PC-3 (cell line): ENCODE measurements at regions not wholly inside any gene's neighbourhood (a gene's known extent, or its start where the extent isn't known, plus 50 kb on each side); places are given as distances from the start of the nearest gene placed in this dataset.

Source experiments
- ATAC-seq: fragments of 200-7000 bp; cut with Tn5 transposase; 2 replicates; pipeline ENCODE4 v1.9.1; 2020; ENCODE audit warnings: mild to moderate bottlenecking, moderate library complexity
- BruUV-seq: library from RNA; stranded (reverse); fragments of 400-500 nt; replicated peaks from 2 replicates; lab custom pipeline; 2021; lab: Mats Ljungman, UMichigan
- CTCF ChIA-PET: fragments of 300-600 bp; sonication (Branson Sonifier 250); formaldehyde crosslinking; loops from one replicate; lab custom pipeline; 2022; ENCODE audit warnings: antibody characterized with exemption; lab: Charles Lee
- POLR2A ChIA-PET: fragments of 300-600 bp; sonication (Branson Sonifier 250); formaldehyde crosslinking; loops from one replicate; lab custom pipeline; 2022; ENCODE audit warnings: antibody characterized with exemption; ENCODE audit not compliant: unreplicated experiment; lab: Charles Lee
- DNase-seq: peaks from one replicate; pipeline ENCODE4 v3.0.0-alpha.2; 2015
- H2AFZ ChIP-seq: fragments of 300-600 bp; sonication (generic); 2 replicates; pipeline ENCODE4 v1.6.0; 2016; ENCODE audit warnings: antibody characterized with exemption, low read length
- H3F3A ChIP-seq: fragments of 300-600 bp; sonication (generic); one replicate; pipeline ENCODE4 v1.6.0; 2017; ENCODE audit warnings: antibody characterized with exemption, low read length, control low read depth, mild to moderate bottlenecking; ENCODE audit not compliant: unreplicated experiment
- H3K27ac ChIP-seq: fragments of 300-600 bp; sonication (generic); 2 replicates; pipeline ENCODE4 v1.5.1; 2016; ENCODE audit warnings: mild to moderate bottlenecking, low read length
- H3K27me3 ChIP-seq: fragments of 300-600 bp; sonication (generic); 2 replicates; pipeline ENCODE4 v1.6.1; 2016; ENCODE audit warnings: low read length, mixed read lengths
- H3K36me3 ChIP-seq: fragments of 300-600 bp; sonication (generic); 2 replicates; pipeline ENCODE4 v1.6.1; 2016; ENCODE audit warnings: low read depth, mixed run types, low read length, mixed read lengths
- H3K4me1 ChIP-seq: fragments of 300-600 bp; sonication (generic); 2 replicates; pipeline ENCODE4 v1.5.1; 2016; ENCODE audit warnings: low read length; ENCODE audit not compliant: insufficient read depth
- H3K4me2 ChIP-seq: fragments of 300-600 bp; sonication (generic); 2 replicates; pipeline ENCODE4 v1.6.0; 2016; ENCODE audit warnings: low read length
- H3K4me3 ChIP-seq: fragments of 300-600 bp; sonication (generic); 2 replicates; pipeline ENCODE4 v1.5.1; 2016; ENCODE audit warnings: mild to moderate bottlenecking, low read length, mixed read lengths
- H3K79me2 ChIP-seq: fragments of 300-600 bp; sonication (generic); 2 replicates; pipeline ENCODE4 v1.6.1; 2017; ENCODE audit warnings: low read length, mixed read lengths
- H3K9ac ChIP-seq: fragments of 300-600 bp; sonication (generic); 2 replicates; pipeline ENCODE4 v1.6.0; 2016; ENCODE audit warnings: mild to moderate bottlenecking, low read length
- H3K9me2 ChIP-seq: fragments of 300-600 bp; sonication (generic); replicated peaks from 2 replicates; pipeline ENCODE4 v1.6.1; 2016; ENCODE audit warnings: mixed run types, low read length, mixed read lengths
- H3K9me3 ChIP-seq: fragments of 300-600 bp; sonication (generic); 2 replicates; pipeline ENCODE4 v1.6.1; 2016; ENCODE audit warnings: low read length, mixed read lengths
- H4K20me1 ChIP-seq: fragments of 300-600 bp; sonication (generic); 2 replicates; pipeline ENCODE4 v1.6.1; 2016; ENCODE audit warnings: low read length, mixed read lengths
- CTCF ChIP-seq: fragments of 300-600 bp; sonication (generic); conservative IDR thresholded peaks from 2 replicates; pipeline ENCODE4 v1.5.1; 2017; ENCODE audit warnings: antibody characterized with exemption, low read depth, mild to moderate bottlenecking, low read length
- EZH2 ChIP-seq: fragments of 300-600 bp; sonication (generic); IDR thresholded peaks from one replicate; pipeline ENCODE4 v1.6.1; 2017; ENCODE audit warnings: antibody characterized with exemption, mild to moderate bottlenecking, low read length; ENCODE audit not compliant: unreplicated experiment
- EZH2phosphoT487 ChIP-seq: fragments of 300-600 bp; sonication (generic); IDR thresholded peaks from 2 replicates; pipeline ENCODE4 v1.6.1; 2018; ENCODE audit warnings: mild to moderate bottlenecking, antibody characterized with exemption, low read length, borderline replicate concordance
- intact Hi-C: fragments of 100-400 bp; cut with micrococcal nuclease; formaldehyde crosslinking; loops from 2 replicates; pipeline ENCODE4 v1.9.0; 2023

GRCh38 chr15:23514484-23514883 lies 51.0 kb upstream of the MKRN3 start:
- no peak overlapping the region for H3K9ac ChIP-seq
- intact Hi-C loops: no loop called here
- no peaks in the 10 kb centered on the region for H3K79me2 ChIP-seq
- H3K4me1 ChIP-seq: no peaks in the 10 kb centered on the region
- no peak for DNase-seq
- no peak overlapping the region for H3K4me3 ChIP-seq
- no peak for TF ChIP-seq EZH2phosphoT487
- TF ChIP-seq EZH2: no peak
- TF ChIP-seq CTCF: no peak
- CTCF ChIA-PET: no interaction called here
- no peaks in the 10 kb centered on the region for H3K9me2 ChIP-seq
- no peaks in the 10 kb centered on the region for H4K20me1 ChIP-seq
- ATAC-seq: no peak
- no TSS peak for BruUV-seq
- no peaks in the 10 kb centered on the region for H3K36me3 ChIP-seq
- H2AFZ ChIP-seq: no peak overlapping the region
- POLR2A ChIA-PET: no interaction called here
- no peak overlapping the region for H3K27ac ChIP-seq
- peaks cover 3% of the 10 kb centered on the region; the same call in 1 of the 2 replicates for H3K9me3 ChIP-seq
- H3F3A ChIP-seq: no peaks in the 10 kb centered on the region
- no peak overlapping the region for H3K4me2 ChIP-seq
- 0 out of 2 replicates have a peak, but pooled peaks cover 2% of the 10 kb centered on the region for H3K27me3 ChIP-seq

GRCh38 chr15:23506762-23507161 lies 58.7 kb upstream of the MKRN3 start:
- Histone ChIP-seq H3K4me1 (no peaks in the 10 kb centered on the region), H2AFZ (no peak overlapping the region), H3K9me2 (no peaks in the 10 kb centered on the region), H3K27ac (no peak overlapping the region), H3K9me3 (peaks cover 5% of the 10 kb centered on the region; the same call in 1 of the 2 replicates), H3F3A (no peaks in the 10 kb centered on the region), H3K4me2 (no peak overlapping the region), H3K27me3 (no peaks in the 10 kb centered on the region), H3K36me3 (no peaks in the 10 kb centered on the region), H3K79me2 (no peaks in the 10 kb centered on the region), H3K9ac (no peak overlapping the region), H3K4me3 (no peak overlapping the region), H4K20me1 (no peaks in the 10 kb centered on the region)
- no peak for ATAC-seq
- ChIA-PET CTCF (no interaction called here), POLR2A (no interaction called here)
- DNase-seq: no peak
- no TSS peak for BruUV-seq
- TF ChIP-seq CTCF: no peak
- no peak for TF ChIP-seq EZH2phosphoT487
- TF ChIP-seq EZH2: no peak
- intact Hi-C loops: no loop called here

- ATAC-seq: no peak
- intact Hi-C loops: no loop called here
- CTCF ChIA-PET: no interaction called here
- Histone ChIP-seq H3K27ac (no peak overlapping the region), H3F3A (no peaks in the 10 kb centered on the region), H3K9me2 (no peaks in the 10 kb centered on the region), H3K79me2 (no peaks in the 10 kb centered on the region), H4K20me1 (no peaks in the 10 kb centered on the region), H3K9ac (no peak overlapping the region), H3K4me1 (no peaks in the 10 kb centered on the region), H3K36me3 (no peaks in the 10 kb centered on the region), H3K27me3 (no peaks in the 10 kb centered on the region), H3K4me2 (no peak overlapping the region), H2AFZ (no peak overlapping the region), H3K9me3 (no peaks in the 10 kb centered on the region), H3K4me3 (no peak overlapping the region)
- TF ChIP-seq EZH2phosphoT487 (no peak), CTCF (no peak), EZH2 (no peak)
- no TSS peak for BruUV-seq
- DNase-seq: no peak
- POLR2A ChIA-PET: no interaction called here
These were observed 56.9 kb upstream of the GOLGA6L2 start for GRCh38 chr15:23503980-23504379.
